Fibroblast of villous mesenchyme (primary cell): ENCODE measurements at regions not wholly inside any gene's neighbourhood (a gene's known extent, or its start where the extent isn't known, plus 50 kb on each side); places are given as distances from the start of the nearest gene placed in this dataset.

Source experiments
- DNase-seq: peaks from one replicate; pipeline ENCODE4 v3.0.0-alpha.2; 2010; ENCODE audit warnings: low read depth
- H3K4me3 ChIP-seq: 2 replicates; pipeline ENCODE4 v1.5.1; 2011; ENCODE audit warnings: low read depth, mild to moderate bottlenecking, low read length
- TF ChIP-seq, protein P1 (sequence below): IDR thresholded peaks from 2 replicates; pipeline ENCODE4 v1.5.1; 2012; ENCODE audit warnings: low read depth, mild to moderate bottlenecking, low read length; ENCODE audit not compliant: insufficient read depth

DNA sequence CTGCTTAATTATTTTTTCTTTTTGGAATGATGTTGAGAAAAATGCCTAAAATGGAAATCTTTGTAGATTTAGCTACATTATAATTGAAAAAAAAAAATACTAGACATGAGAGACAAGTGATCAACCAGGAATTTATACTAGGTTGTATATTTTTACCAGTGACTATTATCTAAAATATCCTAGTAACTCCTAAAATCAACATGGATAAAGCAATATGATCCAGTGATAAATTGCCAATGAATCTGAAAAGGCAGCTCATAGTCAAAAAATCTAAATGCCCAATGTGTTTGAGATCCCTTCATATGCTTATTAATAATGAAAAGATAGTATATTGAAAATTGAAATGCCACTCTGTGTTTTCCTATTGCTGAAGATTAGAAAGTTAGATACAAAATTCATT, 778.2 kb downstream of the MTRR start:
- no peak for DNase-seq
- H3K4me3 ChIP-seq: no peak overlapping the region
- TF ChIP-seq, protein P1, sequence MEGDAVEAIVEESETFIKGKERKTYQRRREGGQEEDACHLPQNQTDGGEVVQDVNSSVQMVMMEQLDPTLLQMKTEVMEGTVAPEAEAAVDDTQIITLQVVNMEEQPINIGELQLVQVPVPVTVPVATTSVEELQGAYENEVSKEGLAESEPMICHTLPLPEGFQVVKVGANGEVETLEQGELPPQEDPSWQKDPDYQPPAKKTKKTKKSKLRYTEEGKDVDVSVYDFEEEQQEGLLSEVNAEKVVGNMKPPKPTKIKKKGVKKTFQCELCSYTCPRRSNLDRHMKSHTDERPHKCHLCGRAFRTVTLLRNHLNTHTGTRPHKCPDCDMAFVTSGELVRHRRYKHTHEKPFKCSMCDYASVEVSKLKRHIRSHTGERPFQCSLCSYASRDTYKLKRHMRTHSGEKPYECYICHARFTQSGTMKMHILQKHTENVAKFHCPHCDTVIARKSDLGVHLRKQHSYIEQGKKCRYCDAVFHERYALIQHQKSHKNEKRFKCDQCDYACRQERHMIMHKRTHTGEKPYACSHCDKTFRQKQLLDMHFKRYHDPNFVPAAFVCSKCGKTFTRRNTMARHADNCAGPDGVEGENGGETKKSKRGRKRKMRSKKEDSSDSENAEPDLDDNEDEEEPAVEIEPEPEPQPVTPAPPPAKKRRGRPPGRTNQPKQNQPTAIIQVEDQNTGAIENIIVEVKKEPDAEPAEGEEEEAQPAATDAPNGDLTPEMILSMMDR: no peak

DNA sequence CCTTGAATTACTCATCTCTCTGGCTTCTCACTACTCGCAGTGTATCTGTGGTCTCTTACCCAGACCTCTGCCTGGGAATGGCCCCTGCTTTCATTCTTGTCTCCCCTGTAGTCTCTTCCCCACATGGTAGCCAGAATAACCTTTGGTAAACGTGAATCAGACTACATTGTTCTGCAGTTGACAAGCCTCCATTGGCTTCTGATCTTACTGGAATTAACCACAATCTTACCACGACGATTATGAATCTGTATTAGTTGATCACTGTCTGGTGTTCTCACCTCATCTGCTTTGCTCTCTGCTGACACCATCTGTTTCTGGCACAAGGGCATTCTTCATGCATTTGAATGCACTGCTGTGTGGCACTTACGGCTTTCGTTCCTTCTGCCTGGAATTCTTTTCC, 781.2 kb downstream of the MTRR start:
- no peak overlapping the region for H3K4me3 ChIP-seq
- TF ChIP-seq, protein P1: no peak
- DNase-seq: no peak

GRCh38 chr5:8660133-8660893, 791.4 kb downstream of the MTRR start:
- TF ChIP-seq, protein P1: no peak
- no peak for DNase-seq
- no peak overlapping the region for H3K4me3 ChIP-seq

DNA sequence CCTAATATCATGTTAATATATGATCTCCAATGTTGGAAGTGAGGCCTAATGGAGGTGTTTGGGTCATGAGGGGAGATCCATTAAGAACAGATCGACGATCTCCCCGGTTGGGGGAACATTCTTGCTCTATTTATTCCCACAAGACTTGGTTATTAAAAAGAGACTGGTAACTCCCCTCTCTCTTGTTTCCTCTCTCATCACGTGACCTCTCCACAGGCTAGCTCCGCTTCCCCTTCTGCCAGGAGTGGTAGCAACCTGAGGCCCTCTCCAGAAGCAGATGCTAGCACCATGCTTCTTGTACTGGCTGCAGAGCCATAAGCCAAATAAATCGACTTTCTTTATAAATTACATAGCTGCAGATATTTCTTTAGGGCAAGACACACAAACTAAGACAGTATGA, 794.4 kb downstream of the MTRR start:
- no peak for DNase-seq
- TF ChIP-seq, protein P1: no peak
- H3K4me3 ChIP-seq: no peak overlapping the region

GRCh38 chr5:8675182-8675581, 806.2 kb downstream of the MTRR start:
- DNase-seq: no peak
- H3K4me3 ChIP-seq: no peak overlapping the region
- TF ChIP-seq, protein P1: no peak

DNA sequence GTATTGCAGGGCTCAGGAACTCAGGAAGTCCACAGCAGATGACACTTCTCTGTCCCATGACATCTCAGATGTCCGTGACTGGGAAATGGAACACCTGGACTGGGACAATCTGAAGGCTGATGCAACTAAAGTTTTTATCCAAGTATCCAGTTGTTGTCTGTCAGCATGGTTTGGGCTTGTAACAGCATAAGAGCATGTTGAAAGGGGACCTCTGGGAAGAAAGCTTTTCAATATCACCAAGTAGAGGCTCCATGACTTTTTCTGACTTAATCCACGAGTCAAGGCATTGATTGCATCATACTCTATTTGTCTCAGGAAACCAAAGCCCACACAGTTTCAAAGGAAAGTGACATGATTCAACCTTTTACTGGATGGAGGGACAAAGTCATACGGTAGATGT, 807.7 kb downstream of the MTRR start:
- TF ChIP-seq, protein P1: no peak
- no peak overlapping the region for H3K4me3 ChIP-seq
- DNase-seq: peak; percentile 4

DNA sequence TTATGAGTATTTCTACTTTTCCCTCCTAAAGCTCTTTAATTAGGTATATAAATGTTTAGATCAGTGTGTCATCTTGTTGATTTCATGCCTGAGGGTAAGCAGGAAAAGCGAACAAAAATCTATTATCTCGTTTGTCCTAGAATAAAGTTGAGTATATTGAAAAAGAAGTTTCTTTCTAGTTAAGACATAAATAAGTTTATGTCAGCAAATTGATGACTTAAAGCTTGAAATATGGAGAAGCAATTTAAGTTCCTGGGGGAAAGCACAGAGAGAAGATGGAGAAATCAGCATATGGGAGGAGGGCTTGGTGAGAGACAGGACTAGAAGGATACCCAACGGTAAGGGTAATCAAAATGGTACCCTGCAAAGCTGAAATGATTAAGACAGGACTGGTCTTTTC, 813.4 kb downstream of the MTRR start:
- no peak for DNase-seq
- TF ChIP-seq, protein P1: no peak
- H3K4me3 ChIP-seq: no peak overlapping the region
